Adrenal gland (tissue), 9 donors: ENCODE measurements at regions not wholly inside any gene's neighbourhood (a gene's known extent, or its start where the extent isn't known, plus 50 kb on each side); places are given as distances from the start of the nearest gene placed in this dataset.

ENCODE experiments used
- DNase-seq, 7 donors: peaks; one replicate each; pipeline ENCODE4 v3.0.0-alpha.2; 2019 to 2020
- H3K27ac ChIP-seq, 5 donors: fragments of 200-600 bp; sonication (generic) in 4 of 5; 1 replicate in 3 of 5; 2 replicates in 2 of 5; pipeline versions ENCODE4 v1.5.1 to v1.8.0; 2016 to 2020; ENCODE audit warnings: mild to moderate bottlenecking in 1 of 5
- H3K27me3 ChIP-seq: fragments of 200-600 bp; 2 replicates; pipeline ENCODE4 v1.8.0; 2021
- H3K36me3 ChIP-seq, 2 donors: fragments of 200-600 bp; replicated peaks in 1 of 2; 1 replicate in 1 of 2; 2 replicates in 1 of 2; pipeline versions ENCODE4 v1.5.1 to v1.8.0; 2018 to 2022
- H3K4me1 ChIP-seq, 2 donors: fragments of 200-600 bp; replicated peaks in 1 of 2; 1 replicate in 1 of 2; 2 replicates in 1 of 2; pipeline versions ENCODE4 v1.5.1 to v1.8.0; 2018 to 2021
- H3K4me3 ChIP-seq, 4 donors: fragments of 200-600 bp; sonication (generic) in 3 of 4; one replicate each; pipeline ENCODE4 v1.5.1; 2016 to 2018
- H3K9me3 ChIP-seq, 3 donors: fragments of 200-600 bp; sonication (generic) in 1 of 3; replicated peaks in 1 of 3; 1 replicate in 2 of 3; 2 replicates in 1 of 3; pipeline versions ENCODE4 v1.5.1 to v1.8.0; 2016 to 2021
- CTCF ChIP-seq, 6 experiments: fragments of 450-650 bp in 4 of 6; fragments of 200-600 bp in 2 of 6; sonication (generic) in 1 of 6; IDR thresholded peaks; 1 replicate in 5 of 6; 2 replicates in 1 of 6; pipeline versions ENCODE4 v1.5.1 to v1.8.0; 2016 to 2021; ENCODE audit warnings: antibody characterized with exemption in 6 of 6, mild to moderate bottlenecking in 2 of 6, moderate library complexity in 1 of 6
- POLR2A ChIP-seq, 2 donors: fragments of 450-650 bp; IDR thresholded peaks; one replicate each; pipeline ENCODE4 v1.6.1; 2017; ENCODE audit warnings: antibody characterized with exemption in 2 of 2, mild to moderate bottlenecking in 2 of 2, moderate library complexity in 1 of 2
- WGBS, 4 donors: extraction: QIAGEN DNeasy Blood & Tissue Kit in 2 of 4; methylation state at CpG; one replicate each; pipeline versions ENCODE4 v1.1.5 to v1.1.7; 2013 to 2017; 5-methylcytosine and 5-hydroxymethylcytosine counted together
- intact Hi-C, 2 donors: fragments of 100-400 bp; cut with DNase I; formaldehyde crosslinking; loops; one replicate each; pipeline versions ENCODE4 v1.14.1 to v1.15.0; 2022 to 2023
- donor health status: healthy with polysubstance abuse.
- donor health status: Bipolar disorder and iron deficiency.
- donor health status: DM: yes; HTN: yes; CAD: no.
- donor health status: DM: no; HTN: no; CAD: no.
- donor health status: DM: no; HTN: no; CAD: no.

DNA sequence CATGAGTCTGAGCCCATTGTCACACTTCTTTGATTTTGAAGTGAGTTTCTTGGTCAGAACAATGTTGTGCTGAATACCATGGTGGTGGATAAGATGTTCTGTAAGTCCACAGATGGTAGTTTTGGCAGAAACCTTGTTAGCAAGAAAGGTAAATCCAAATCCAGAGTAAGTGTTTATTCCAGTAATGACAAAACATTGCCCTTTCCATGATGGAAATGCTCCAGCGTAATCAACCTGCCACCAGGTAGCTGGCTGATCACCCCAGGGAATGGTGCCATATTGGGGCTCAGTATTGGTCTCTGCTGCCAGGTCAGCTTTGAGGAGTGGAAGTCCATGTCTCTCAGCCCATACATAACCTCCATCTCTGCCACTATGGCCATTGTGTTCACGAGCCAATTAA is 54.7 kb upstream of the DAPK1 start:
- TF ChIP-seq POLR2A (IDR thresholded peaks at IDR 0.05) (no peak), CTCF (IDR thresholded peaks at IDR 0.05) (no peak)
- intact Hi-C loops: no loop called here

GRCh38 chr9:87443461-87443860 is 54.2 kb upstream of the DAPK1 start:
- intact Hi-C loops: no loop called here
- no peaks in the 10 kb centered on the region for H3K4me1 ChIP-seq
- no peaks in the 10 kb centered on the region for H3K9me3 ChIP-seq
- no peaks in the 10 kb centered on the region for H3K27me3 ChIP-seq
- 85 to 94% (median 91%) methylated on average over 3 of the region's 3 CpGs for WGBS, 4 donors
- H3K4me3 ChIP-seq: no peak overlapping the region
- no peak overlapping the region for H3K27ac ChIP-seq
- no peaks in the 10 kb centered on the region for H3K36me3 ChIP-seq
- no peak for TF ChIP-seq POLR2A (IDR thresholded peaks at IDR 0.05)
- TF ChIP-seq CTCF (IDR thresholded peaks at IDR 0.05): no peak
- DNase-seq: no peak

More for the DNA sequence above, 54.7 kb upstream of the DAPK1 start:
- 79 to 86% (median 82%) methylated on average over 2 of the region's 2 CpGs for WGBS, 4 donors
- Histone ChIP-seq H3K4me1 (no peaks in the 10 kb centered on the region), H3K27ac (no peak overlapping the region), H3K36me3 (no peaks in the 10 kb centered on the region), H3K4me3 (no peak overlapping the region), H3K27me3 (no peaks in the 10 kb centered on the region), H3K9me3 (no peaks in the 10 kb centered on the region)
- DNase-seq: no peak

GRCh38 chr9:87445646-87446045 is 52.0 kb upstream of the DAPK1 start:
- no peak for TF ChIP-seq CTCF (IDR thresholded peaks at IDR 0.05)
- TF ChIP-seq POLR2A (IDR thresholded peaks at IDR 0.05): no peak
- WGBS, 4 donors: 38 to 41% (median 40%) methylated on average over 5 of the region's 5 CpGs
- Histone ChIP-seq H3K4me1 (no peaks in the 10 kb centered on the region), H3K4me3 (peak overlapping the region in 1 of 4 donors; percentile 39), H3K9me3 (no peaks in the 10 kb centered on the region), H3K27ac (no peak overlapping the region), H3K27me3 (no peaks in the 10 kb centered on the region), H3K36me3 (no peaks in the 10 kb centered on the region)
- peak in 4 of 7 donors; percentile 11 to 64 (median 22) for DNase-seq
- intact Hi-C loops: no loop called here

- no peaks in the 10 kb centered on the region for H3K4me1 ChIP-seq
- no peaks in the 10 kb centered on the region for H3K27me3 ChIP-seq
- DNase-seq: no peak
- no peaks in the 10 kb centered on the region for H3K9me3 ChIP-seq
- intact Hi-C loops: no loop called here
- 70 to 89% (median 79%) methylated on average over 4 of the region's 4 CpGs for WGBS, 4 donors
- H3K4me3 ChIP-seq: no peak overlapping the region
- no peak for TF ChIP-seq CTCF (IDR thresholded peaks at IDR 0.05)
- no peak for TF ChIP-seq POLR2A (IDR thresholded peaks at IDR 0.05)
- H3K27ac ChIP-seq: no peak overlapping the region
- H3K36me3 ChIP-seq: no peaks in the 10 kb centered on the region
Measured at GRCh38 chr9:87446527-87446926, 51.1 kb upstream of the DAPK1 start.
